HFF-Myc (cell line): ENCODE measurements at regions not wholly inside any gene's neighbourhood (a gene's known extent, or its start where the extent isn't known, plus 50 kb on each side); places are given as distances from the start of the nearest gene placed in this dataset.

Experiments
- DNase-seq: peaks from one replicate; pipeline ENCODE4 v3.0.0-alpha.2; 2011; ENCODE audit warnings: low read depth; ENCODE audit errors: extremely low read depth
- H3K4me3 ChIP-seq: replicated peaks from 2 replicates; pipeline ENCODE4 v1.5.1; 2011; ENCODE audit warnings: low read depth, mild to moderate bottlenecking, control low read depth, low read length
- TF ChIP-seq, protein P1 (sequence below): IDR thresholded peaks from 2 replicates; pipeline ENCODE4 v1.5.1; 2012; ENCODE audit warnings: mild to moderate bottlenecking, low read depth, low read length, control low read depth; ENCODE audit errors: missing control alignments

DNA sequence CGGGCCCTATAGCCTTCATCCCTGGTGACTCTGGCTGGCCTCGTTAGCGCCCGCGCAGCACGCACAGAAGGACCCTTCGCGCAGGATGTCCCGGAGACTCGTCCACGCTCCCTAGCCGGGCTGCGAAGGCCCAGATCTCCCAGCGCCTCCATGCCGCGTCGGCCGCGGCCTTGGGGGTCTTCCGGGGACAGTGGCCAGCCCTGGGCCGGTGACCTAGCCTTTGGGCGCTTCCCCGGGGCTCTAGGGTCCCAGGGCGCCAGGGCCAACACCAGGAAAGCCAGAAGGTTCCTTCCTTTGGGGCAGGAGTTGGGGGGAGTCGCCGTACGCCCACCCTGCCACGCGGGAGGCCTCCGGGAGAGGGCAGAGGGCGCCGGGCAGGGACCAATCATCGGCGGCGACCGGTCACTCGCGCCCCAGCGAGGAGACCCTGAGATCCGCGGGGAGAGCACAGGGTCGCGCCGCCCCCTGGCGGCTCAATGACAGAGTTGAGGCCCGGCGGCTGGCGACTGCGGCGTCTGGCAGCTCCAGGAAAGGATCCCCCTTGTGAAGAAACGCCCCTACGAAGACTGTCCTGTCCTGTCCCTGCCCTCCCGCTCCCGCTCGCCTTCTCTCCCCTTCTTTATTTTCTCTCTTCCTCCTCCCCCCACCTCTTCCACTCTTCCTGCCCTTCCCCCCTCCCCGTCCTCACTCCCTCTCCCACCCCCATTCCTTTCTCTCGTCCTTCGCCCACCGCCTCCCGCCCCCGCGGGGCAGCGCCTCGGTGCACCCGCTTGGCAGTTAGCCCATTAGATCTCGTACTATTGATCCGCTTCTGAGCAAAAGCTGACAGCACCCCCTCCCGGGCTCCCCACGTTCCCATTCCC is 62.3 kb upstream of the LBX1 start:
- no peak for DNase-seq
- TF ChIP-seq, protein P1, sequence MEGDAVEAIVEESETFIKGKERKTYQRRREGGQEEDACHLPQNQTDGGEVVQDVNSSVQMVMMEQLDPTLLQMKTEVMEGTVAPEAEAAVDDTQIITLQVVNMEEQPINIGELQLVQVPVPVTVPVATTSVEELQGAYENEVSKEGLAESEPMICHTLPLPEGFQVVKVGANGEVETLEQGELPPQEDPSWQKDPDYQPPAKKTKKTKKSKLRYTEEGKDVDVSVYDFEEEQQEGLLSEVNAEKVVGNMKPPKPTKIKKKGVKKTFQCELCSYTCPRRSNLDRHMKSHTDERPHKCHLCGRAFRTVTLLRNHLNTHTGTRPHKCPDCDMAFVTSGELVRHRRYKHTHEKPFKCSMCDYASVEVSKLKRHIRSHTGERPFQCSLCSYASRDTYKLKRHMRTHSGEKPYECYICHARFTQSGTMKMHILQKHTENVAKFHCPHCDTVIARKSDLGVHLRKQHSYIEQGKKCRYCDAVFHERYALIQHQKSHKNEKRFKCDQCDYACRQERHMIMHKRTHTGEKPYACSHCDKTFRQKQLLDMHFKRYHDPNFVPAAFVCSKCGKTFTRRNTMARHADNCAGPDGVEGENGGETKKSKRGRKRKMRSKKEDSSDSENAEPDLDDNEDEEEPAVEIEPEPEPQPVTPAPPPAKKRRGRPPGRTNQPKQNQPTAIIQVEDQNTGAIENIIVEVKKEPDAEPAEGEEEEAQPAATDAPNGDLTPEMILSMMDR: peak; percentile 69
- H3K4me3 ChIP-seq: peak overlapping the region; percentile 35

- TF ChIP-seq, protein P1: no peak
- H3K4me3 ChIP-seq: peak overlapping the region; percentile 35
- no peak for DNase-seq
Observed at GRCh38 chr10:101292194-101293006, 61.6 kb upstream of the BTRC start.

DNA sequence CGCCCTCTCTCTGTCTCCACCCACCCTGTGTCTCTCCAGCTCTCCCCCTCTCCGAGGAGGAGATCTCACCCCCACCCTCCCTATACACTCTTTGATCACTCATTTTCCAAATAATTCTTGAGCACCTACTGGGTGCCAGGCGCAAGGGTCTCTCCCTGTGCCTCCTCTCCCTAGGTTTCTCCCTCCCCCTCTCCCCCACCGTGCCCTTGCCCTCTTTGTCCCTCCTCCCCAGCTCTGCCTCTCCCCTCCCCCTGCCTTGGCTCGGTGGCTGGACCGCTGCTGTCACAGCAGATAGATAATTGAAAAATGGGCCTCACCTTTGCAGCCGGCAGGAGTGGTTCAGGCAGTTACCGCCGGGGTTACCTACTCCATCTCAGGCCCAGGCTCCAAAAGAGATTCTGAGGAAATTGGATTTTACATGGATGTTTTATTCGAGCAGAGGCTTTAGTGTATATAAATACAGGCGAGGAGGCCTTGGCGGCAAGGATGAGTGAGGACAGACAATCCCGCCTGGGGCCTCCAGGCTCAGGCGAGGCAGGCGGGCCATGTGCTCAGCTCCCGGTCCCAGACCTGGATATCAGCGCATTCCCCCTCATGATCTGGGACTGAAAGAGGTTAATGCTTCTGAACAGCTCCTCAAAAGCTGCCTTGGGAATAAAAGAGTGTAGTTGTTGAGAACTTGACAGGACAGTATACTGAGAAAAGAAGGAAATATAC is 60.8 kb upstream of the BTRC start:
- no peak overlapping the region for H3K4me3 ChIP-seq
- DNase-seq: no peak
- TF ChIP-seq, protein P1: no peak

DNA sequence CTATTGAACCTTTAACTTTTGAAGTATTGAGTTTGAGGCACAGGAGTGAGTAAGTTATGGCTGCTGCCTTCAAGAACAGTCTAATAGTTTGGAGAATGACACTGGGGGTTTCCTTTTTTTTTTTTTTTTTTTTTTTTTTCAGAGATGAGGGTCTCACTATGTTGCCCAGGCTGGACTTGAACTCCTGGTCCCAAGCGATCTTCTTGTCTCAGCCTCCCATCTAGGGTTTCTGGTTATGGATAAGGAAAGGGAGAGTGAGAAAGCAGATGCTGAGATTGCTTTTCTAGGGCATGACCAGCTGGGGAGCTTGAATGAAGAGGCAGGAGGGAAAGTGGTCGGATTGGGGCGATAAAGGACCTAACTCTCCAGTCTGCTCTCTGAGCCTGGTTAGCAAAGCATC is 59.9 kb upstream of the BTRC start:
- TF ChIP-seq, protein P1: no peak
- DNase-seq: no peak
- no peak overlapping the region for H3K4me3 ChIP-seq

GRCh38 chr10:101295261-101295660 is 58.7 kb upstream of the BTRC start:
- DNase-seq: no peak
- H3K4me3 ChIP-seq: no peak overlapping the region
- TF ChIP-seq, protein P1: no peak

DNA sequence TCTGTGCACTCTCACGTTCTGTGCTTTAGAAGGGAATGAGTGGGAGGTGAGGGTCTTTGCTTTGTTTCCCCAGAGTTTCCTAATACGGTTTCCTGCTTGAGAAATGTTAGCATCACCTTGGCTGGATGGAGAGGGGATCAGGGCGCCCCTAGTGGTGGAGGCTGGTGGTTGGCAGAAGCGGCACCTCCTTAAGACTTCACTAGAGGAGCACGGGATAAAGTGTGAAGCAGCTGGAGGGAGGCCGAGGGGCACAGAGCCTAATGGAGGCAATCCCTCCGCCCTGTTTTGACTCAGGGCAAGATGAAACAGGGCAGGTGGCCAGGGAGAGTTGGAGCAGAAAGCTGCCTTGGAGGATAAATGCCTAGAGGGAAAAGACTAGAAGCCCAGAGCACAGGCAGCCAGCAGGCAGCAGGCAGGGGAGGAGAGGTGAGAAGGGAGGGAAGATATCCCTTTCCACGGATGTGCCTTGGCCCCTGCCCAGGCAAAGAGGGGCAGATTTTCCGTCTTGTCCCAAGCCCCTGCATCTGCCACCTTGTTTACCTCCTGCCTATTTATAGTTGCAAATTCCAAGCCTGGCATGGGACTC is 56.0 kb upstream of the BTRC start:
- no peak for DNase-seq
- H3K4me3 ChIP-seq: no peak overlapping the region
- TF ChIP-seq, protein P1: peak; percentile 90
